ENCODE measurements at regions not wholly inside any gene's neighbourhood (a gene's known extent, or its start where the extent isn't known, plus 50 kb on each side); places are given as distances from the start of the nearest gene placed in this dataset.

DNA sequence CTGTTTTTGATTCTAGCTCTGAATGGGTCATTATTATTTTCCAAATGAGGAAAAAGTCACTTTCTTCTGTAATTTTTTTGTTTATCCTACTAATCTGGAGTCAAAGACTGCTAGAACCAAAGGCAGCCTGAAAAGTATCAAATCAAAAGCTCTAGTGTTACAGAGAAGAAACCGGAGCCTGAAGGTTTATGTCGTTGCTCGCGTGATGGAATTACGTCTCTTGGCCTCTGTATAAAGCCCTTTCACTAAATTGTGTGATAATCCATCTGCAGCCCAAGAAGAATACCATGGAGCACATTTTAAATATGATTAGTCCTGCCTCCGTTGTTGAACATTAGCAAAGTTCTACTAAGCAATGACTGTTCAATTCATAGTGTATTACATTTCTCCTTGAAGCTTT lies 738.6 kb downstream of the C6orf118 start:
- ATAC-seq = no peak
- no peak for TF ChIP-seq ESRRG (CRISPR knock-in tag; IDR thresholded peaks at IDR 0.05)
- TF ChIP-seq, protein P1, sequence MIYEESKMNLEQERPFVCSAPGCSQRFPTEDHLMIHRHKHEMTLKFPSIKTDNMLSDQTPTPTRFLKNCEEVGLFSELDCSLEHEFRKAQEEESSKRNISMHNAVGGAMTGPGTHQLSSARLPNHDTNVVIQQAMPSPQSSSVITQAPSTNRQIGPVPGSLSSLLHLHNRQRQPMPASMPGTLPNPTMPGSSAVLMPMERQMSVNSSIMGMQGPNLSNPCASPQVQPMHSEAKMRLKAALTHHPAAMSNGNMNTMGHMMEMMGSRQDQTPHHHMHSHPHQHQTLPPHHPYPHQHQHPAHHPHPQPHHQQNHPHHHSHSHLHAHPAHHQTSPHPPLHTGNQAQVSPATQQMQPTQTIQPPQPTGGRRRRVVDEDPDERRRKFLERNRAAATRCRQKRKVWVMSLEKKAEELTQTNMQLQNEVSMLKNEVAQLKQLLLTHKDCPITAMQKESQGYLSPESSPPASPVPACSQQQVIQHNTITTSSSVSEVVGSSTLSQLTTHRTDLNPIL (CRISPR knock-in tag; IDR thresholded peaks at IDR 0.05; ENCODE audit: low read depth) = no peak
- TF ChIP-seq, protein P2, sequence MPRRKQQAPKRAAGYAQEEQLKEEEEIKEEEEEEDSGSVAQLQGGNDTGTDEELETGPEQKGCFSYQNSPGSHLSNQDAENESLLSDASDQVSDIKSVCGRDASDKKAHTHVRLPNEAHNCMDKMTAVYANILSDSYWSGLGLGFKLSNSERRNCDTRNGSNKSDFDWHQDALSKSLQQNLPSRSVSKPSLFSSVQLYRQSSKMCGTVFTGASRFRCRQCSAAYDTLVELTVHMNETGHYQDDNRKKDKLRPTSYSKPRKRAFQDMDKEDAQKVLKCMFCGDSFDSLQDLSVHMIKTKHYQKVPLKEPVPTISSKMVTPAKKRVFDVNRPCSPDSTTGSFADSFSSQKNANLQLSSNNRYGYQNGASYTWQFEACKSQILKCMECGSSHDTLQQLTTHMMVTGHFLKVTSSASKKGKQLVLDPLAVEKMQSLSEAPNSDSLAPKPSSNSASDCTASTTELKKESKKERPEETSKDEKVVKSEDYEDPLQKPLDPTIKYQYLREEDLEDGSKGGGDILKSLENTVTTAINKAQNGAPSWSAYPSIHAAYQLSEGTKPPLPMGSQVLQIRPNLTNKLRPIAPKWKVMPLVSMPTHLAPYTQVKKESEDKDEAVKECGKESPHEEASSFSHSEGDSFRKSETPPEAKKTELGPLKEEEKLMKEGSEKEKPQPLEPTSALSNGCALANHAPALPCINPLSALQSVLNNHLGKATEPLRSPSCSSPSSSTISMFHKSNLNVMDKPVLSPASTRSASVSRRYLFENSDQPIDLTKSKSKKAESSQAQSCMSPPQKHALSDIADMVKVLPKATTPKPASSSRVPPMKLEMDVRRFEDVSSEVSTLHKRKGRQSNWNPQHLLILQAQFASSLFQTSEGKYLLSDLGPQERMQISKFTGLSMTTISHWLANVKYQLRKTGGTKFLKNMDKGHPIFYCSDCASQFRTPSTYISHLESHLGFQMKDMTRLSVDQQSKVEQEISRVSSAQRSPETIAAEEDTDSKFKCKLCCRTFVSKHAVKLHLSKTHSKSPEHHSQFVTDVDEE (CRISPR knock-in tag; IDR thresholded peaks at IDR 0.05) = no peak
- TF ChIP-seq RARB (CRISPR knock-in tag; IDR thresholded peaks at IDR 0.05) = no peak
- no peak for TF ChIP-seq CSDC2 (CRISPR knock-in tag; IDR thresholded peaks at IDR 0.05)
- TF ChIP-seq, protein P3, sequence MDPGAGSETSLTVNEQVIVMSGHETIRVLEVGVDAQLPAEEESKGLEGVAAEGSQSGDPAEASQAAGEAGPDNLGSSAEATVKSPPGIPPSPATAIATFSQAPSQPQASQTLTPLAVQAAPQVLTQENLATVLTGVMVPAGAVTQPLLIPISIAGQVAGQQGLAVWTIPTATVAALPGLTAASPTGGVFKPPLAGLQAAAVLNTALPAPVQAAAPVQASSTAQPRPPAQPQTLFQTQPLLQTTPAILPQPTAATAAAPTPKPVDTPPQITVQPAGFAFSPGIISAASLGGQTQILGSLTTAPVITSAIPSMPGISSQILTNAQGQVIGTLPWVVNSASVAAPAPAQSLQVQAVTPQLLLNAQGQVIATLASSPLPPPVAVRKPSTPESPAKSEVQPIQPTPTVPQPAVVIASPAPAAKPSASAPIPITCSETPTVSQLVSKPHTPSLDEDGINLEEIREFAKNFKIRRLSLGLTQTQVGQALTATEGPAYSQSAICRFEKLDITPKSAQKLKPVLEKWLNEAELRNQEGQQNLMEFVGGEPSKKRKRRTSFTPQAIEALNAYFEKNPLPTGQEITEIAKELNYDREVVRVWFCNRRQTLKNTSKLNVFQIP (CRISPR knock-in tag; IDR thresholded peaks at IDR 0.05; ENCODE audit: borderline replicate concordance, low read depth) = no peak
- TF ChIP-seq, protein P4, sequence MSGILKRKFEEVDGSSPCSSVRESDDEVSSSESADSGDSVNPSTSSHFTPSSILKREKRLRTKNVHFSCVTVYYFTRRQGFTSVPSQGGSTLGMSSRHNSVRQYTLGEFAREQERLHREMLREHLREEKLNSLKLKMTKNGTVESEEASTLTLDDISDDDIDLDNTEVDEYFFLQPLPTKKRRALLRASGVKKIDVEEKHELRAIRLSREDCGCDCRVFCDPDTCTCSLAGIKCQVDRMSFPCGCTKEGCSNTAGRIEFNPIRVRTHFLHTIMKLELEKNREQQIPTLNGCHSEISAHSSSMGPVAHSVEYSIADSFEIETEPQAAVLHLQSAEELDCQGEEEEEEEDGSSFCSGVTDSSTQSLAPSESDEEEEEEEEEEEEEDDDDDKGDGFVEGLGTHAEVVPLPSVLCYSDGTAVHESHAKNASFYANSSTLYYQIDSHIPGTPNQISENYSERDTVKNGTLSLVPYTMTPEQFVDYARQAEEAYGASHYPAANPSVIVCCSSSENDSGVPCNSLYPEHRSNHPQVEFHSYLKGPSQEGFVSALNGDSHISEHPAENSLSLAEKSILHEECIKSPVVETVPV (CRISPR knock-in tag; IDR thresholded peaks at IDR 0.05) = no peak
- TF ChIP-seq TCF4 (CRISPR knock-in tag; IDR thresholded peaks at IDR 0.05; ENCODE audit: borderline replicate concordance) = no peak
- TF ChIP-seq ZNF8 (CRISPR knock-in tag; IDR thresholded peaks at IDR 0.05) = no peak
- TF ChIP-seq, protein P5, sequence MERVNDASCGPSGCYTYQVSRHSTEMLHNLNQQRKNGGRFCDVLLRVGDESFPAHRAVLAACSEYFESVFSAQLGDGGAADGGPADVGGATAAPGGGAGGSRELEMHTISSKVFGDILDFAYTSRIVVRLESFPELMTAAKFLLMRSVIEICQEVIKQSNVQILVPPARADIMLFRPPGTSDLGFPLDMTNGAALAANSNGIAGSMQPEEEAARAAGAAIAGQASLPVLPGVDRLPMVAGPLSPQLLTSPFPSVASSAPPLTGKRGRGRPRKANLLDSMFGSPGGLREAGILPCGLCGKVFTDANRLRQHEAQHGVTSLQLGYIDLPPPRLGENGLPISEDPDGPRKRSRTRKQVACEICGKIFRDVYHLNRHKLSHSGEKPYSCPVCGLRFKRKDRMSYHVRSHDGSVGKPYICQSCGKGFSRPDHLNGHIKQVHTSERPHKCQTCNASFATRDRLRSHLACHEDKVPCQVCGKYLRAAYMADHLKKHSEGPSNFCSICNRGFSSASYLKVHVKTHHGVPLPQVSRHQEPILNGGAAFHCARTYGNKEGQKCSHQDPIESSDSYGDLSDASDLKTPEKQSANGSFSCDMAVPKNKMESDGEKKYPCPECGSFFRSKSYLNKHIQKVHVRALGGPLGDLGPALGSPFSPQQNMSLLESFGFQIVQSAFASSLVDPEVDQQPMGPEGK (CRISPR knock-in tag; IDR thresholded peaks at IDR 0.05; ENCODE audit: borderline replicate concordance) = no peak
- no peak for TF ChIP-seq OSR1 (CRISPR knock-in tag; IDR thresholded peaks at IDR 0.05)
- no peak for TF ChIP-seq ZFP30 (CRISPR knock-in tag; IDR thresholded peaks at IDR 0.05)
- TF ChIP-seq GLIS3 (CRISPR knock-in tag; IDR thresholded peaks at IDR 0.05) = no peak
- no peak for TF ChIP-seq ZNF70 (CRISPR knock-in tag; IDR thresholded peaks at IDR 0.05)
- TF ChIP-seq TOX (CRISPR knock-in tag; IDR thresholded peaks at IDR 0.05; ENCODE audit: borderline replicate concordance) = no peak
- TF ChIP-seq SNAI2 (CRISPR knock-in tag; IDR thresholded peaks at IDR 0.05) = no peak
- no peak for TF ChIP-seq ISL1 (CRISPR knock-in tag; IDR thresholded peaks at IDR 0.05)
- TF ChIP-seq ZFP3 (CRISPR knock-in tag; IDR thresholded peaks at IDR 0.05) = no peak
- TF ChIP-seq ZNF565 (CRISPR knock-in tag; conservative IDR thresholded peaks at IDR 0.05; ENCODE audit: low read depth) = no peak
- TF ChIP-seq ZC3H10 (CRISPR knock-in tag; IDR thresholded peaks at IDR 0.05) = no peak

DNA sequence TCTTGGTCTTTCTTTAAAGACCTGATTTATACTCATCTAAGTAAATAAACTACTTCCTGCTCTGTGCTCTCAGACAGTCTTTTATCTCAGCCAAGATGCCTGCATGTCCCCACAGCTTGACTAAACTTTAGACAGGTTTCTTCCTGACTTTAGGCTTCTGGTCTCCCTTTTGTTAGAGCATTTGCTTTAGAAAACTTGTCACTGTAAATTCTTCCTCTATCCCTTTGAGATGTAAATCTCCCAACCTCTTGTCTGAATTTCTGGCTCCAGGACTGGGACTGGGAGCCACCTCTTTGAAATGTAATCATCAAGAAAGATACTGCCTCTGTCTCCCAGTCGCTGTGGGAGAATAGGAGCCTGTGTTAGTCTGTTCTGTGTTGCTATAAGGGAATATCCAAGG lies 739.9 kb downstream of the C6orf118 start:
- no peak for ATAC-seq
- TF ChIP-seq, protein P3 (CRISPR knock-in tag; IDR thresholded peaks at IDR 0.05; ENCODE audit: borderline replicate concordance, low read depth) = no peak
- no peak for TF ChIP-seq CSDC2 (CRISPR knock-in tag; IDR thresholded peaks at IDR 0.05)

DNA sequence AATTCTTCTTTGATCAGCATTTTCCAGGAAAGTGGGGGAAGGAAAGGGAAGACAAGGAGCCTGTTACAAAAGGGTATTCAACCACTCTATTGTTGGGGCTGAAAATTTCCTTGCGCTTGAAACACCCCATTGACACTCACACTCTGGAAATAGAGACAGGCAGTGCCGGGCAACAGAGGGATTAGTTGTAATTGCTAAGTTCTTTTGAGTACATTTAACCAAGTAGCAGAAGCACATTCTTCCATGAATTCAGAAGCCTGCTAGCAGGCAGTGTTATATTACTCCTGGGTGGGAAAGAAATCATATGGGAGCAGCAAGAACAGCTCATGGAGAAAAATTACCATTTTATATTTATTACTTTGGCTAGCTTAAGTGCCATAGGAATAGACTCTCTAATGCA lies 745.5 kb downstream of the C6orf118 start:
- ATAC-seq = no peak
- TF ChIP-seq ZFP30 (CRISPR knock-in tag; IDR thresholded peaks at IDR 0.05) (no peak), ARNTL (CRISPR knock-in tag; IDR thresholded peaks at IDR 0.05; ENCODE audit: borderline replicate concordance, low read depth) (no peak), TCF4 (CRISPR knock-in tag; IDR thresholded peaks at IDR 0.05; ENCODE audit: borderline replicate concordance) (no peak), CSDC2 (CRISPR knock-in tag; IDR thresholded peaks at IDR 0.05) (no peak), TOX (CRISPR knock-in tag; IDR thresholded peaks at IDR 0.05; ENCODE audit: borderline replicate concordance) (no peak), ZFP3 (CRISPR knock-in tag; IDR thresholded peaks at IDR 0.05) (no peak), ZNF8 (CRISPR knock-in tag; IDR thresholded peaks at IDR 0.05) (no peak), ZNF565 (CRISPR knock-in tag; conservative IDR thresholded peaks at IDR 0.05; ENCODE audit: low read depth) (no peak)
- TF ChIP-seq, protein P3 (CRISPR knock-in tag; IDR thresholded peaks at IDR 0.05; ENCODE audit: borderline replicate concordance, low read depth) = no peak
- TF ChIP-seq, protein P1 (CRISPR knock-in tag; IDR thresholded peaks at IDR 0.05; ENCODE audit: low read depth) = no peak
- TF ChIP-seq, protein P5 (CRISPR knock-in tag; IDR thresholded peaks at IDR 0.05; ENCODE audit: borderline replicate concordance) = no peak

Data from SK-N-SH treated with all-trans-retinoic acid at 6 μM for 48 hours (cell line).